ENCODE measurements at regions not wholly inside any gene's neighbourhood (a gene's known extent, or its start where the extent isn't known, plus 50 kb on each side); places are given as distances from the start of the nearest gene placed in this dataset.
"Not testable (repeated sequence)": the region's sequence is repeated elsewhere in the genome, so short reads cannot be mapped to it uniquely, and the experiment has no call there.

DNA sequence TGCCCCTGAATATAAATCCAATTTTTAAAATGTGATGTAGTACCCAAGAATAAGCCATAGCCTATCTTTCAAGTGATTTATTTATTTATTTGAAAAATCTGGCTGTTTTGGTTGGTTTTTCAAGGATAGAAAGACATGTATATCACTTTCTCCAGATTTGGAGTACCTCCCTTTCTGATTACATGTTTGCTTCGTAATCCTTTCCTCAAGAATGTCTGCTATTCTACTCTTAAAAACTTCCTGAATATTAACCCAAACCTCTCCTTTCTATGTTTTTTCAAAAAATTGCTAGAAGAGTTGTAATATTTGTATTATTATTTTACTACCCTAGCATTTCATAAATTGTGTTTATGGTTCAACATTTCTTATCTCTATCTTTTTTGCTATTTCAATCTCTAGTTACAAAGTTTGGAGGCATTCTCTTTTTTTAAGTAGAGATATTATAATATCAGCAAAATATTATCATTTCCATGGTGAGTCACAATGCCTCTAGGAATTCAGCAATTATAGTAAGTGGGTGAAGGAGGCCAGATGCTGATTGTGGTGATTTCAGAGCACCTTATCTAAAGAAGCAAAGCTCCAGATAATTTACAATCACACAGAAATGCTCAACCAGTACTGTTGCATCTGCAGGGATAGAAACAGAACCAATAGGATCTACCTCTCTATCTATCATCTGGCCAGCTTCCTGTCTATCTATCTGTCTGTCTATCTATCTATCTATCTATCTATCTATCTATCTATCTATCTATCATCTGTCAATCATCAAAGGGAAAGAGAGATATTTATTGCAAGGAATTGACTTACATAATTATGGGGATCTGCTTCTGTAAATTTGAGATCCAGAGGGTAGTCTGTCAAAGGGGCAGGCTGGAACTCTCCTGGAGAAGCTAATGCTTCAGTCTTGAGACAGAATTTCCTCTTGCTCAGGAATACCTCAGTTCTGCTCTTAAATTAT is 412.5 kb upstream of the SEMA3C start:
- no peak for DNase-seq

DNA sequence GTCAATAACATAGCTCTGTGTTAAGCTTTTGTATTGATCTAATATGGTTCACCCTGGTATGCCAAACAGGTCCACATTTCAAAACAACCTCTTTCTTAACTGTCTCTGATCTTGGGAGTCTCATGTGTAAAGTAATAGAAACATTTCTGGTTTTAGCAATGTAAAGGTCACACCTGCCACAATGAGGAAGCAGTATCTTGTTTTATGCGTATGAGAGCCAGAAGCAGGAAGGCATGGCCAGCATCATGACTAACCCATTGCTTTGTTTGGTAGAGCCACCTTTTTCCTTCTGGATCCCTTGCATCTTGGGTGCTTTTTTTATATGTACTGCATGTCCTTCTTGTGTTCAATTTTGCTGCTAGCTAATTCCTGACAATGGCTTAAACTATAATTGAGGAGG is 411.3 kb upstream of the SEMA3C start:
- DNase-seq = no peak

DNA sequence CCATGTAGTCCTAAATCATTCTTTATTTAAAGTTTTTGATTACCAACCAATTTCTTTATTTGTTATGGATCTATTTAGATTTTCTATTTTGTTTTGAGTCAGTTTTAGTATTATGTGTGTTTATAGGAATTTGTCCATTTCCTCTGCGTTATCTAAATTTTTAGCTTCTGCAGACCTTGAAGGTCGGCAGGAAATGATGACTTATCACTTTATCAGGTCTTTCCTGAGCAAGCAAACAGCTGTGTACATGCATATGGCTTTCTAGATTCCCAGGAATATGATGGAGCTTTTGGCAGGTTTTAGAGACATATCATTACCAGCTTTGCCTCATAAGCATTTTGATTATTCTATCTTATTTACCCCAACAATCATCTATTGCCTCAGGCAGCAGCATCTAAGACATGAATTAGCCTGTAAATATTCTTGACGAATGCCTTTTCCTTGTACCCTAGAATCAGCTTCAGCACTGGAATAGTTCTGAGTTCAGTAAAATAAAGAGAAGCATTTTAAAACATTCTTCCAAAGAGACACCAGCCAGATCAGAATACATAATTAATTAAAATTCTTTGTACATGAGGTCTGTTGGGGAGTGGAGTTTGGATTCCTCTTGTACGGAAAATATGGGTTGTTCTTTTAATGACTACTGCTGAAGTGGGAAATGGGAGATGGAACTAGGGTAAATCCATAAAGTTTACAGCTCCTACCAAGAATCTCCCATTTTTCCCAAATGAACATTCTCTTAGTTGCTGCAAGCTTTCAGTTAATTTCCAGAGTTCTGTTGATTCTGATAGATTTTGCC is 408.8 kb upstream of the SEMA3C start:
- DNase-seq = no peak

DNA sequence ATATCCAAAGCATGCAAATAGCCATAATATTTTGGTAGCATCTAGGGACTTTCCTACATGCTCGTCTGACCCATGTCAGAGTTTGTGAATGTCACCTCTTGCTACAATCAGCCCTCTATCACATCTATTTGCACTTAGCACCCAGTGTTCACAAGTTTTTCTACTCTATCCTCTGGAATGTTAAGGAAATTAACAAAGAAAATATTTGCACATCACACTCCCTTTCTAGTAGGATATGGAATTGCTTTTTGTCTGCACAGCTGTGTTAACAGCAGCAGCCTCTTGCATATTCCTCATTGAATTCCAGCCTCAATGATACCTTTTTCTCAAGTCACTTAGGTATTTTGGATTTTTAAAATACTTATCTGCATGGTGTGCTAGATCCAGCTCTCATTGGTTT is 403.1 kb upstream of the SEMA3C start:
- no peak for DNase-seq

DNA sequence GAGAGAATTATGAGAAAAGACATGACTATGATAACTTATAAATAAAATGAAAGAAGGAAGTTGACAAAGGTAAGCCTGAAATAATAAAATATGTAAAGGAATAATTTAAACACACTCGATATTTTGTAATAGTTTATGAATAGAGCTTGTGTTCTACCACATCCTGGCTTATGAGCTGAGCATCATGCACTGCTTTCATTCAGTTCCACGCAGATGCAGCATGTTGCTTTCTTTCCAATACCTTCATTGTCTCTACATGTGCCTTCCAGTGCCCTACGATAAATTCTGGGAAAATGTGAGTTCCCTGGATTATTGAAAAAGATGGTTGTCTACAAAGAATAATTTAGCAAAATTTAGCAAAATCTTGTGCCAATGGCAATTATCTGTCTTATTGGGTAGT is 398.9 kb upstream of the SEMA3C start:
- DNase-seq = no peak

DNA sequence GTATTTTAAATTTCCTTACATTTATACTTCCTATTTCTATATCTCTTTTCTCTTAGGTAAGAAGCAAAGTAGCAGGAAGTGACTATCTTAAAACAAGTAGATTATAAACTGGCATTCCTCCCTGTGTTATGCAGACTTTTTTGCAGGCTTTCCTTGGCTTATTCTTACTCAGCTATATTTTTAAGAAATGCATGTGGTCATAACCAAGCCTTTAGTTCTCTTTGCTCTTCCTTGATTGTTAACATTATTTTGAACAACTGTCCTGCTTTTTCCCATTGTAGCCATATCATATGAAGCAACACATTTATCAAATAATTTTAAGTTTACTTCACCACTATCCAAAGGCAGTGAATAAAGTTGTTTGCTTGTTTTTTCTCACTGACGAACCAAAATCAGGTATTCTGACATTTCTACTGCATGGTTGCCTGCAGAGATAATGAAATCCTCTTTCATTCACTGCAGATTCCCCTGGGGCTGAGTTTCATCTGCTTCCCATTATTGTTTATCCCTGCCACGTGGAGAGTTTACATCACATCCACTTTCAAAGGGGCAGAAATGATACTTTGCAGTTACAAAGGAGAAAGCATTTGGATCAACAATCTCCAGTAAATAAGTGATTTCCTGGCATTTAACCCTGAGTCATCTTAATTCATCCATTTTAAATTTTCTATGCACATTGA is 389.9 kb upstream of the SEMA3C start:
- no peak for DNase-seq

DNA sequence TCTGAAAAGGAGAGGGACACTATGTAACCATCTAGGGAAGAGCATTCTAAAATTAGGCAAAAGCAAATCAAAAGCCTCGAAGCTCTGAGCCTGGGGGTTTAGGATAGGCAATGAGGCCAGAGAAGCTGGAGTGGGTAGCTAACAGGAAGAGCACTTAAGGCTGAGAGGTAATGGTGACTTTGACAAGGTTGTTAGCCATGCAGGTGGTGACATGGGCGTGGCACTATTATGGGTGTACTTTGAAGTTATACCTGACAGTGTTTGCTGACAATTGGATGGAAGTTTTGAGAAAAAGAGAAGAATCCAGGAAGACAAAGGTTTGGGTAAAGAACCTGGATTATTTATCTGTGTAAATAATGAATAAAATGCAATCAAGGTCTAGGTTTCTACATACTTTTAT is 383.0 kb upstream of the SEMA3C start:
- DNase-seq = no peak

DNA sequence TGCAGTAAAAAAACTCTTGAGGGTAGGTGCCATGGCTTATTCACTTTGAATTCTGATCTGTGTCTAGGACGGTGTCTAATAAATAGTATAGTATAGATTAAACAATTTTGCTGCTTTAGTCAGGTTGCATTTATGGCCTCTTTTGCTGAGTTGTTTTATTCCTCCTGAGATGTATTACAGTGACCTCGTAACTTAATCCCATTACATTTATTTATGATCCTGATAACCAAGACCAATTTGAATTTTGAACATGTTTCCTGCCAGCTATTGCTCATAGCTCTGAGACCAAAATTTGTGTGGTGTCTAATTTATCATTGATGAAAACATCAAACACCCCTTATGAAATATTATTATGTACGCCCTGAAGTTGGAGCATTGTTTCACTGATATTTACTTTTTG is 381.9 kb upstream of the SEMA3C start:
- DNase-seq = no peak

DNA sequence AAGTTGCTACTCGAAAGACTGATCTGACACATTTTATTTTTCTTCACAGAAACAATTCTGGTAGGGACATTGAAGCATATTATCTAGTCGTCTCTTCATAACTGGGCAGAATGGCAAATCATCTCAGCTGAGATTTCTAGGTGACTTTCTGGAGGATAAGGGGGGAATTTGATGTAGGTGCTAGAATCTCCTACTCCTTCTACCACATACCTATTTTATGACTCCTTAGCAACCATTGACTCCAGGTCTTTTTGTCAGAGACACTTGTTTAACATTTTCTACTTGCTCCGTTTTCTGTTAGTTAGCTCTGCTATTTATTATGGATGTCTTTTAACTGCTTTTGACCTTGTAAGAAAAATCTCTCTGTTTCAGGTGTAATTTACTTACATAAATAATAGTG is 380.9 kb upstream of the SEMA3C start:
- DNase-seq = no peak

DNA sequence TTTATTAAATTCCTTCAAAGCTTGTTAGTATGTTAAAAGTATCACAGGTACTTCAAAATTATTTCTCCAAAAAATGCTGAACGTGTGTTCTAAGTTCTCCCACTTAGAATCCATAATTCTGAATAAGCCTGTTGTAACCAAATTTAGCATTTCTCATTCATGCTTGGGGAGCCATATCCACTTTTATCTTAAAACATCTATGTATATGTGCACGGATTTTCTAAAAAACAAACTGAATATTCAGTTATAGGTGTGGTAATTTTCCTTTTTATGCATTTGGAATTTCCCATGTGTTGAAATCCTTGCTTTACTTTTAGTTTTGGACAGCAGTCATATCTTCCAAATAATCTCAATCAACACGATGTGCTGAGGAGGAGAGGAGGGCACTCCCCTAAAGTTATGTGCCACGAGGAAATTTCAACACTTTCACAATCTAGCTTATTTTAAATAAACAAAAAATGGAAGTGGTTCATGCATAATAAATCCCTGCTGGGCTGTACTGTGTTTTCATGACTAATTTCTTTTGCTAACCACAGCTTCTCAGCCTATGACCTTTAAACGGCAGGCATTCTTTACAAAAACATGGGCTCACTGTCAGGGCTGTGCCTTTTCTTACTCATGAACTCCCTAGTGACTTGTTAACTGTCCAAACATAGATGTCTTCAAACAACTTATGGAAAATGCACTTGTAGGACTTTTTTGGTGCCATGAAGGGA is 380.3 kb upstream of the SEMA3C start:
- no peak for DNase-seq

DNA sequence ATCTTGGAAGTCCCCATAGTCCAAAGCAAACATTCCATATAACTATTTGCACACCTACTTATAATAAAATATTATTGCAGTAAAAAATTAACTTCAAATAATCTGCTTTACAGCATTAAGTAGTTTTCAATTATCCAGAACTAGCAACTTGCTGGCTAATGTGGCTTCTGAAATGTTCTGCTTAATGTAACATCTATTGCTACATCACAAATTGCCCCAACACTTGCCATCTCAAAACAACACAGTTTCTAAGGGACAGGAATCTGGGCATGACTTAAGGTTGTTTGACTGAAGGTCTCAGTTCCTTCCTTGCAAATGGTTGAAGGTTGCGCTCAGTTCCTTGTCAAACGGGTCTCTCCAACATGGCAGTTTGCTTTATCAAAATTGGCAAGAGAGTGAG is 378.5 kb upstream of the SEMA3C start:
- no peak for DNase-seq

DNA sequence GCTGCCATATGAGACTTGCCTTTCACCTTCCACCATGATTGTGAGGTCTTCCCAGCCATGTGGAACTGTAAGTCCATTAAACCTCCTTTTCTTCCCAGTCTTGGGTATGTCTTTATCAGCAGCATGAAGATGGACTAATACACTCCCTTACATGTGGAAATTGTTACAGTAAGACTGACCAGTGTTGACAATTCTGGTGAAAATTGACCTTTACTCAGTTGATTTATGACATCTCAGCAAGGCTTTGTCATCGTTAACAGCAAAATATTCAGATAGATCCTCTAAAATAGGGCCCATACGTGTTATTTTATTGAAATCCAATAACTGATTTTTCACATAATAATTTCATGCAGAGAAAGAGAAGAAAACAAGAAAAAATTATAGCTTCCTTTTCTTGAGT is 377.9 kb upstream of the SEMA3C start:
- DNase-seq = no peak

DNA sequence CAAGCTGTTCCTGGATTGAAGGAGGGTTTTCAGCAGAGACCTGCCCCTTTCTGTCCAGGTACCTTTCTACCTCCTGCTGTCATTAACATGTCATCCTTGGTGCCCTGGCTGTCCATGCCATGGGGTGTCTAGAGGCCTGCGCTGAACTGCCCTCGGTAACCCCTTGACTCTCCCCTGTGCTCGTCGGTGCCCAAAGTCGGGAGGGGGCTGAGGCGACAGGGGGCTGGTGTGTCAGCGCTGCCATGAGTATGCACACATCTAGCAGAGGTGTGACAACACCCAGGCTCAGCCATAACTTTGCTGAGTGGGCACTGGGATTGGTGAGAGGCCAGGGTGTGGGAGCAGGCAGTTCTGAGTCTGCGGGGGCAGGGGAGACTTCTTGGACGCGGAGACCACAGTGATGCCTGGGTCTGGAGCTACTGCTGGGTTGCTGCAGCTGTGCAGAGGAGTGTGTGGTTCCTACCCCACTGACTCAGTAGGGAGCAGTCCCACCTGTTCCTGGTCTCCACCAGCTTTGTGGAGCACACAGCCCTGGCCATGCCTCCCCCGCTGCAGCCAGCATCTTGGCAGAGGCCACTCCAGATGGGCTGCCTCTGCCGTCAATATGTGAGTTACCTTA is 376.2 kb upstream of the SEMA3C start:
- DNase-seq = no peak

DNA sequence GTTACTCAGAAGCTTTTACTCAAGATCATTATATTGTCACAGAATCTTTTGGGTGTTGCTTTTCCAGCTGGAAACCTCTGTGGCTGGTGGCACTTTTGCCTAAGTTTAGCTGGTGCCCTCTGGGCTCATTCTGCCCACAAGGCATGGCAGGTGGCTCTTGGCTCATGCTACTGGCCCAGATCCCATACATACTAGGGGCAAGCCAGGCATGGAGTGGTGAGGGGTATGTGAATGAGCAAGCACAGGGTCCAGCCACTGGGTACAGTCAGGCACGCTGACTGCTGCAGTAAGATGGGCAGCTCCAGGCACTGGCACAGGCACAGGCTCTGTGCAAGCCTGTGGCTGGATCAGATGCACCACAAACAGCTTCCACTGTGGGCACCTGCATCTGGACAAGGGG is 375.0 kb upstream of the SEMA3C start:
- DNase-seq = no peak

DNA sequence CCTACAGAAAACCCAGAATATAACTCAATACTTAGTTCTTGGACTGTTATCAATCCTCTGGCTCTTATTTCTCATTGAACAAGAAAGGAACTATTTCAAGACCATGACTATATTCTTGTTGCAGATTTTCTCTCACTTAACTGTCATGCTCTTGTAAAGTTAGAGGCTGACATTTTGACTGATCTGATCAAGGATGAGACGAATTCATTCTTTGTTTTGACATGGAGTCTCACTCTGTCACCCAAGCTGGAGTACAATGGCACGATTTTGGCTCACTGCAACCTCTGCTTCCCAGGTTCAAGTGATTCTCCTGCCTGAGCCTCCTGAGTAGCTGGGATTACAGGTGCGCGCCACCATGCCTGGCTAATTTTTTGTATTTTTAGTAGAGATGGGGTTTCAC is 367.9 kb upstream of the SEMA3C start:
- not testable (repeated sequence) for DNase-seq

DNA sequence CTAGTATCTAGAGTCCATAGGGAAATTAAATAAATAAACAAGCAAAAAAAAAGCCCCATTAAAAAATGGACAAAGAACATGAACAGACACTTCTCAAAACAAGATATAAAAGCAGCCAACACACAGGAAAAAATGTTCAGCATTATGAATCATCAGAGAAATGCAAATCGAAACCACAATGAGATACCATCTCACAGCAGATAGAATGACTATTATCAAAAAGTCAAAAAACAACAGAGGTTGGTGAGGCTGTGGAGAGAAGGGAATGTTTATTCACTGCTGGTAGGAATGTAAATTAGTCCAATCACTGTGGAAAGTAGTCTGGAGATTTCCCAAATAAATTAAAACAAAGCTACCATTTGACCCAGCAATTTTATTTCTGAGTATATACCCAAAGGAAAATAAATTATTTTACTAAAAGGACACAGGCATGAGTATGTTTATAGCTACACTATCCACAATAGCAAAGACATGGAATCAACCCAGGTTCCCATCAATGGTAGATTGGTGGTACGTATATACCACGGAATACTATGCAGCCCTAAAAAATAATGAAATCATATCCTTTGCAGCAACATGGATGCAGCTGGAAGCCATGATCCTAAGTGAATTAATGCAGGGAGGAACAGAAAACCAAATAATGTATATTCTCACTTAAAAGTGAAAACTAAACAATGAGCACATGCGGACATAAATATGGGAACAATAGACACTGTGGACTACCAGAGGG is 366.5 kb upstream of the SEMA3C start:
- no peak for DNase-seq

DNA sequence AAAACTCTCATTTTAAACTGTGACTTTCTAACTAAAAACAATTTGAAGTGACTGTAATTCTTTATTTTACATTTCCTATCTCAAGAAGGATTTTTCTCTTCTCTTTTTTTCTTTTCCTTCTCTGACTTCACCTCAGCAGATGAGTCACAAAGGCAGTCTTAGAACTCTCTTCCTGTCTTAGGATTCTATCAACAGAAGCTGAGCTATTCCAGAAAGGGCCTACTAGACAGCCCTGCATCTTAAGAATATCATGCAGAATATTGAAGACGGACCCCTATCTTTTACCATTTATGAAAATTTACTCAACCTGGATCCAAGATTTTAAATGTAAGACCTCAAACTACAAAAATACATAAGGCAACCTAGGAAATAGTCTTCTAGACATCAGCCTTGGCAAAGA is 365.7 kb upstream of the SEMA3C start:
- no peak for DNase-seq

DNA sequence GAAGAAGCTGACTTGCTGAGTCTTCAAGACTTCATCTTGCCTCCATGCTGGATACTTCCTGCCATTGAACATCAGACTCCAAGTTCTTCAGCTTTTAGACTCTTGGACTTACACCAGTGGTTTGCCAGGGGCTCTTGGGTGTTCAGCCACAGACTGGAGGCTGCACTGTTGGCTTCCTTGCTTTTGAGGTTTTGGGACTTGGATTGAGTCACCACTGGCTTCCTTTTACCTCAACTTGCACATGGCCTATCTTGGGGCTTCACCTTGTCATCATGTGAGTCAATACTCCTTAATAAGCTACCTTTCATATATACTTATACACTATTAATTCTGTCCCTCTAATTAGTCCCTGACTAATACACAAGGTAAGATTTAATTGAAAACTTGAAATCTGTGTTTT is 361.7 kb upstream of the SEMA3C start:
- DNase-seq = no peak

DNA sequence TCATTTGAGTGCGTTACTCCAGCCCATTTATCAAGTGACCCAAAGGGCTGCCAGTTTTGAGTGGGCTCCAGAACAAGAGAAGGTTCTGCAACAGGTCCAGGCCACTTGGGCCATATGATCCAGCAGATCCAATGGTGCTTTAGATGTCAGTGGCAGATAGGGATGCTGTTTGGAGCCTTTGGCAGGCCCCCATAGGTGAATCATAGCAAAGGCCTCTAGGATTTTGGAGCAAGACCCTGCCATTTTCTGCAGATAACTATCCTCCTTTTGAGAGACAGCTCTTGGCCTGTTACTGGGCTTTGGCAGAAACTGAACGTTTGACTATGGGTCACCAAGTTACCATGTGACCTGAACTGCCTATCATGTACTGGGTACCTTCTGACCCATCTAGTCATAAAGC is 358.8 kb upstream of the SEMA3C start:
- DNase-seq = no peak

DNA sequence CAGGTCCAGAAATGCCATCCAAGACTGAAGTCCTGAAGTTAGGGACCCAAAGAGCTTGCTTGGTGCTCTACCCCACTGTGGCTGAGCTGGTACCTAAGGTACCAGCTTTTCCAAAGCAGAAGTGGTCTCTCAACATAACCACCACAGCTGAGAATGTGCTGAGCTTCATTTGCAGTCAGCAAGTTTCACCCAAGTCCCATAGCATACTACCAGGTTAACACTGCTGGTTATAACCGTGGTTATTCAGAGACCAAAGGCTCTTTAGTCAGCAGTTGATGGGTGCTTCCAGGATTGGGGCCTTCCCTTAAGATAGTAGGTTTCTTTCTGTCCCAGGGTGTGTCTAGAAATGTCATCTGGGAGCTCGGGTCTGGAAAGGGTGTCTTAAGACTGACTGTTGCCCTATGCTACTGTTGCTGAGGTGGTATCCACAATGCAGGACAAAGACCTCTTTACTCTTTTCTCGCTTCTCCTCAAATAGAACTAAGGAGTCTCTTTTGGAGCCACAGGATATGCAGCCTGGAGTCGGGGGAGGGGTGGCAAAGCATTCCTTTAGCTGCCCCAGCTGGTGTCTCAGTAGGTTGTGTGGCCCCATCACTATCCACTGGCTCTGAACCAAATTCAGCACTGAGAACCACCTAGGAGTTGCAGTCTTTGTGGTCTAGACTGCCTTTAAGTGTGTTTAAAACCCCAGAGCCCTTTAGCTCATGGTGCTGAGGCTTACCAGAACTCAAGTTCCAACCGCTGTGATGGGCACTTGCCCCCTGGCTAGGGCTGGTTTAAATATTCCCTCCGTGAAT is 354.9 kb upstream of the SEMA3C start:
- DNase-seq = no peak

DNA sequence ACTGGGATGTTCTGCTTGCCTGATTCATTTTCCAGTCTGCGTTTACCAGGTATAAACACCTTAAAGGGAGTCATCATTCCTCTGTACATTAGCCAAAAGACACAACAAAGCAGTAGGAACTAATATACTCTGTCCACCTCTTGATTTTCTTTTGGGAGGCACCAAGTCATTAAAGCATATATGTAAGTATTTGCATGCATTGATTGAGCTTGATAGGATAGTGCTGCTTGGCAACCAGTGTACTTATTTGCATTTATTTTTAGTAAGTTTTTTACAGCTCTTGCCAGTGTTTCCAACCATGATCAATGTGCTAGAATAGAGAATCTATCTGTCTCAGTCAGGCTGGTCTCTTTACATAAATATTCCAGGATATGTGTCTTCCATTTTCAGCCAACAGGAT is 353.3 kb upstream of the SEMA3C start:
- DNase-seq = no peak

Measured in NCI-H1092 treated with DMSO at 0.1 percent for 48 hours (cell line).